Progenitor cell of endocrine pancreas (in vitro differentiated cells): ENCODE measurements at regions not wholly inside any gene's neighbourhood (a gene's known extent, or its start where the extent isn't known, plus 50 kb on each side); places are given as distances from the start of the nearest gene placed in this dataset.
A peak's percentile ranks its signal among the peaks of the same experiment; 100 is the strongest.

Experiments used
- DNase-seq: peaks from one replicate; pipeline ENCODE4 v3.0.0; 2021; ENCODE audit warnings: low spot score; ENCODE audit not compliant: unreplicated experiment
- H3K27ac Mint-ChIP-seq: 2 replicates; pipeline ENCODE4 v1.8.0; 2021; ENCODE audit warnings: mild to moderate bottlenecking, moderate library complexity, mixed read lengths
- H3K27me3 Mint-ChIP-seq: 2 replicates; pipeline ENCODE4 v1.8.0; 2021; ENCODE audit warnings: mixed read lengths
- H3K36me3 Mint-ChIP-seq: 2 replicates; pipeline ENCODE4 v1.8.0; 2022; ENCODE audit warnings: mixed read lengths; ENCODE audit not compliant: insufficient read depth
- H3K4me1 Mint-ChIP-seq: 2 replicates; pipeline ENCODE4 v1.8.0; 2021; ENCODE audit warnings: low read depth, mixed read lengths
- H3K4me3 Mint-ChIP-seq: 2 replicates; pipeline ENCODE4 v1.8.0; 2021; ENCODE audit warnings: low read depth, mild to moderate bottlenecking, moderate library complexity, mixed read lengths
- H3K9me3 Mint-ChIP-seq: 2 replicates; pipeline ENCODE4 v1.8.0; 2021; ENCODE audit warnings: low read depth, mixed read lengths
- TF ChIP-seq, protein P1 (sequence below): fragments of 200-600 bp; sonication (generic); IDR thresholded peaks from one replicate; pipeline ENCODE4 v1.5.0; 2021; ENCODE audit warnings: antibody characterized with exemption, mild to moderate bottlenecking; ENCODE audit not compliant: unreplicated experiment

DNA sequence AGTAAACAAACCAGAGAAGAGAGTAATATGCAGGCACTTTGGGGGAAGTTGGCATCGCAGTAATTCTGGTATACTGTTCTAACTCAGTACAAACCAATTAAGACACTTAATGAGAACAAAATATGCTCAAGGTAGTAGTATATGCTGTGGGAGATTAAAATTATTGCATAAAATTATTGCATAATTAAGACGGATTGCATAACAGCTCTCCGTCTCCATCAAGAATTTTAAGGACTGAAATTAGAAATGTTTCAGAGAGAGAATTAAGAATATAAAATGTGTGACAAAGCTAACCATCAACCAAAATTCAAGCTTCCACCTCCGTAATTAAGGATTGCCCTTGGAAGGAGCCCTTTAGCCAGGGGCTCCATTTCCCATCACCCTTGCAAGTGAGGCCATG is 428.5 kb downstream of the ETS1 start:
- no peaks in the 10 kb centered on the region for H3K36me3 Mint-ChIP-seq
- H3K4me3 Mint-ChIP-seq, result no peak overlapping the region
- no peaks in the 10 kb centered on the region for H3K27me3 Mint-ChIP-seq
- H3K4me1 Mint-ChIP-seq, result peaks cover 2% of the 10 kb centered on the region
- TF ChIP-seq, protein P1, sequence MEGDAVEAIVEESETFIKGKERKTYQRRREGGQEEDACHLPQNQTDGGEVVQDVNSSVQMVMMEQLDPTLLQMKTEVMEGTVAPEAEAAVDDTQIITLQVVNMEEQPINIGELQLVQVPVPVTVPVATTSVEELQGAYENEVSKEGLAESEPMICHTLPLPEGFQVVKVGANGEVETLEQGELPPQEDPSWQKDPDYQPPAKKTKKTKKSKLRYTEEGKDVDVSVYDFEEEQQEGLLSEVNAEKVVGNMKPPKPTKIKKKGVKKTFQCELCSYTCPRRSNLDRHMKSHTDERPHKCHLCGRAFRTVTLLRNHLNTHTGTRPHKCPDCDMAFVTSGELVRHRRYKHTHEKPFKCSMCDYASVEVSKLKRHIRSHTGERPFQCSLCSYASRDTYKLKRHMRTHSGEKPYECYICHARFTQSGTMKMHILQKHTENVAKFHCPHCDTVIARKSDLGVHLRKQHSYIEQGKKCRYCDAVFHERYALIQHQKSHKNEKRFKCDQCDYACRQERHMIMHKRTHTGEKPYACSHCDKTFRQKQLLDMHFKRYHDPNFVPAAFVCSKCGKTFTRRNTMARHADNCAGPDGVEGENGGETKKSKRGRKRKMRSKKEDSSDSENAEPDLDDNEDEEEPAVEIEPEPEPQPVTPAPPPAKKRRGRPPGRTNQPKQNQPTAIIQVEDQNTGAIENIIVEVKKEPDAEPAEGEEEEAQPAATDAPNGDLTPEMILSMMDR, result no peak
- H3K27ac Mint-ChIP-seq, result no peak overlapping the region
- H3K9me3 Mint-ChIP-seq, result no peaks in the 10 kb centered on the region
- DNase-seq, result no peak

DNA sequence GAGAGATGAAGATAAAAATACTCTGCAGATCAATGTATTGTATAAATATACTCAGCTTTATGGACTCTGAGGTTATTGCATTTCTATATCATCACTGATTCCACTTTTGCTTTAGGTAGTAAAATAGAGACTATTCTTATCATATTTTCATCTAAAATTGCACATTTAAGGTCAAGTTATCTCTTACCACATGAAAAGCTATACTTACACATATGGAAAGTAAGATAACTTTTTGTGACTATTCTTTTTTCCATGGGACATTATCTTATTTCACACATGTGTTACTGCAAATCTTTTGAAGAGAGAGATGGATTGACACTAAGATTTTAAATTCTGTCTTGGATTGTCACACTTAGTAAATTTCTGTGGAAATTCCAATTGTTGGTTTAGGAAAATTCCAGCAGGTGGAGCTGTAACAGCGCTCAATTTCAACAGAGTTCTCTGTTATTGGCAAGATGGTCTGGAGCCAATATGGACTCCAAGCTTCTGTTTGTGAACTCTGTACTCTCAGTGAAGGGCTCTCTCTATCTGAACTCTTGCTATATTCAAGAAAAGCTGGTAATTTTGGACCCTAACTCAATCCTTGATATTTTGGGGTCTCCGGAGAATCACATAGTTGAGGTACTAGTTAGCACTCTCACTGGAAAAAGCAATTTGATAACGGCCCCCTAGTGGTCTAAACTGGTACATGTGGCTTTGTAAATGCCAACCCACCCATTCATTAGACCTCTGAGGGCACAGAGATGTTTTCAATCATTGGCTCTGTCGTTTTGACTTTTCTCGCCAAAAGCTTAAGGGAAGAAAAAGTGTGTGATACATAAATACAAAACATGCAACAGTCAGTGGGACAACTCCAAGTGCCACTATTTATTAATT is 429.7 kb downstream of the ETS1 start:
- TF ChIP-seq, protein P1, result peak; percentile 89
- Mint-ChIP-seq H3K9me3 (no peaks in the 10 kb centered on the region), H3K27ac (peak overlapping the region; percentile 54), H3K4me3 (peak overlapping the region; percentile 25), H3K27me3 (no peaks in the 10 kb centered on the region), H3K36me3 (no peaks in the 10 kb centered on the region), H3K4me1 (no peaks in the 10 kb centered on the region)
- DNase-seq, result peak; percentile 22

DNA sequence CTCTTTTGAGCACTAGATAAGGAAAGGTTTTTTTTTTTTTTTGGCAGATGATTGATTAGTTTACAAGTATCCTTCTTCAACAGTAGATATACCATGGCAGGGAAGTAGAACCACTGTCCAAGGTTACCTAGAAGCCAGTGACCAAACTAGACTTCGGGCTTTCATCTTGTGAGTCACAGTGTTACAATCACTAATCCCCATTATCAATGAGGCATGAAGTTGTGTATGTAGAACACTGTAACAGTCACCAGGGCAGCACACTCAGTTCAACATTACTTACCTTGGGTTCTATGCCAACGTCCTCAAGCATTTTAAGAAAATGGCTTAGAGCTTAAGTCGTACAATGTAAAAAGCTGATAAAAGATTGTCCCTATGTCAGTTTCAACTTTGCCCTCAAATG is 430.9 kb downstream of the ETS1 start:
- Mint-ChIP-seq H3K27ac (no peak overlapping the region), H3K36me3 (no peaks in the 10 kb centered on the region), H3K4me3 (no peak overlapping the region), H3K27me3 (no peaks in the 10 kb centered on the region), H3K9me3 (no peaks in the 10 kb centered on the region), H3K4me1 (peaks cover 2% of the 10 kb centered on the region)
- no peak for DNase-seq
- TF ChIP-seq, protein P1, result no peak

DNA sequence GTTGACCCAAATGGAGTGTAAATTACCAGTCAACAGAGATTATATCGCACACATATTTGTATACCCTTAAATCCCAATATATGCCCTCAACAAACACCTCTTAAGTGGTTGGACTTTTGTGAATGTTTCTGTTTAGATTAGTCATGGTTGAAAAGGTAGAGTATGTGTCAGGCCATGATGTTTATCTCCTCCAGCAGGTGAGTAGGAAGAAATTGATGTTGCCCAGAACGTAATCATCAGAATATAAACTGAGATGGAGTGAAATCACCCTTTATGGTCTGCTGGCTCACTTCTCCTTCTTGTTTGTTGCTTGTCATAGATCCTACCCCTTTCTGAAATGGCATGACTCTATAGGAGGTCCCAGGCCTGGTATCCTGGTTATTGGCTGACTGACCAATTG is 431.8 kb downstream of the ETS1 start:
- Mint-ChIP-seq H3K27me3 (no peaks in the 10 kb centered on the region), H3K4me3 (no peak overlapping the region), H3K9me3 (no peaks in the 10 kb centered on the region), H3K4me1 (peaks cover 2% of the 10 kb centered on the region), H3K36me3 (no peaks in the 10 kb centered on the region), H3K27ac (no peak overlapping the region)
- no peak for DNase-seq
- TF ChIP-seq, protein P1, result no peak

DNA sequence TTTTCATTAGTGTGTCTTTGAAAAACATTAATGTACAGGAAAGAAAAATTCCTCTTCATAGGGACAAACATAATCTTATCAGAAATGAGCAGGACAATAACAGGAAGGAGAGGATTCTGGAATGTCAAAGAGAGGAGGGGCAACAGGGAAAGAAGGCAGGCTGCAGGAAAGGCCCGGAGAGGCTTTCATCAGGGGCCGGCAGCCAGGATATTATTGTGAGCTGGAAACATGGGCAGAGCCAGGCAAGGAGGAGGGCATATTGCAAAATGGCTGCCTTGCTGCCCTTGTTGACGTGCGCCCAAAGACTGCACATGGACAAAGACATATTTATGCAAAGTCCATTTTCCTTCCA is 433.7 kb downstream of the ETS1 start:
- no peak for DNase-seq
- Mint-ChIP-seq H3K27me3 (peaks cover 2% of the 10 kb centered on the region), H3K36me3 (no peaks in the 10 kb centered on the region), H3K4me1 (peaks cover 2% of the 10 kb centered on the region), H3K4me3 (no peak overlapping the region), H3K9me3 (no peaks in the 10 kb centered on the region), H3K27ac (no peak overlapping the region)
- TF ChIP-seq, protein P1, result no peak
